HG03280 (cell line): ENCODE measurements at regions not wholly inside any gene's neighbourhood (a gene's known extent, or its start where the extent isn't known, plus 50 kb on each side); places are given as distances from the start of the nearest gene placed in this dataset.
"Not testable (repeated sequence)": the region's sequence is repeated elsewhere in the genome, so short reads cannot be mapped to it uniquely, and the experiment has no call there.

Experiments
- ATAC-seq: cut with Tn5 transposase; IDR thresholded peaks from one replicate; pipeline ENCODE4 v1.9.1; 2021; ENCODE audit warnings: mild to moderate bottlenecking, moderate library complexity; ENCODE audit not compliant: unreplicated experiment

DNA sequence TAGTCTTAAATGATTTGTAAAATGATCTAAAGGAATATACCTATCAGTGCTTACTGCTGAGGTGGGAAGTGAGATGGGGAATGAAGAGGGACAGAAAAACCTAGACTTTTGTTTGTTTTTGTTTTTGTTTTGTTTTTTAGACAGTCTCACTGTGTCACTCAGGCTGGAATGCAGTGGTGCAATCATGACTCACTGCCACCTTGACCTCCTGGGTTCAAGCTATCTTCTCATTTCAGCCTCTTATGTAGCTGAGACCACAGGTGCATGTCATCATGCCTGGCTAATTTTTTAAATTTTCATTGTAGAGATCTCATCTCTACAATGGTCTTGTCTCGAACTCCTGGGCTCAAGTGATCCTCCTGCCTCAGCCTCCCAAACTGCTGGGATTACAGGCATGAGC, 116.4 kb upstream of the SEM1 start:
- no peak for ATAC-seq

DNA sequence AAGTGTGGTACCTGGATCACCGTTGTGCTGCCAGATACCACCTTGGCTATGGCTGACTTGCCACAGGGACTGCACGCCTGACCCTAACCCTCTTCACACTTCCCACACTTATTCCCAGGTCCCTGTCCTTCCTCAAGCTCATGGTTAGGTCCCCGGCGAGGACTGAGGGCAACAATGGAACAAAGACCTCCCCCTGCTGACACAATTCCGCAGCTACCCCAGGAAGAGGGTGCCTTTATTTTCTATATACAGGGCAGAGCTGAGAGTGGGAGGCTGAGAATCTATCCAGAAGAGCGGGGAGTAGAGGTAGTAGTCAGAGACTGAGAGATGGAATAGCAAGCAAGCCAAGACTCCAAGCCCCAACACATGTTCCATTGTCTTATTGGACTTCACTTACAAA, 118.1 kb upstream of the SEM1 start:
- ATAC-seq, result no peak

DNA sequence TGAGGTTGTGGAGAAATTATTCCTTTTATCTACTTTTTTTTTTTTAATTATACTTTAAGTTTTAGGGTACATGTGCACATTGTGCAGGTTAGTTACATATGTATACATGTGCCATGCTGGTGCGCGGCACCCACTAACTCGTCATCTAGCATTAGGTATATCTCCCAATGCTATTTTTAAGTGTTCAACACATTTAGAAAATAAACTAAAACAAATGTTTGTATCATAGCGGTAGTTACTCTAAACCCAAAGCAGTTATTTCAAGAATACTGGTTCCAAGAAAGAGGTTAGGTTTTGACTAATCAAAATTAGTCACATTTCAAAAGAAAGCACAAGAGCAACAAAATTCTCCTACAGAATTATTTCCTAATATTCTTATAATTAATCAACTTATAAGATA, 119.5 kb upstream of the SEM1 start:
- not testable (repeated sequence) for ATAC-seq

DNA sequence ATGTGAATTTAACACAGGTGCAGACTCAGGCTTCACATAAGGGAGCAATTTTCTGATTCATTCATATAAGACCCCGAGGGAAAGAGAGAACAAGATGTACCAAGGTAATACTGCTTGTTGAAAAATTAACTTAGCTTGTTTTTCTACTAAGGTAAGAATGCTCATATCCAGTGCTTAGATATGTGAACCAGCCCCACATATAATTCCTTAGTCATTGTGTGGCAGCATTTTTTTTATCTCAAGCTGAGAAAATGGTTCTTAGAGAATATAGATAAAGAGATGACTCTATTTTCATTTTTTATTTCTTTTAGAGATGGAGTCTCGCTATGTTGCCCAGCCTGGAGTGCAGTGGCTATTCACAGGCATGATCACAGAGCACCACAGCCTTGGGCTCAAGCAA, 121.8 kb upstream of the SEM1 start:
- ATAC-seq, result no peak

DNA sequence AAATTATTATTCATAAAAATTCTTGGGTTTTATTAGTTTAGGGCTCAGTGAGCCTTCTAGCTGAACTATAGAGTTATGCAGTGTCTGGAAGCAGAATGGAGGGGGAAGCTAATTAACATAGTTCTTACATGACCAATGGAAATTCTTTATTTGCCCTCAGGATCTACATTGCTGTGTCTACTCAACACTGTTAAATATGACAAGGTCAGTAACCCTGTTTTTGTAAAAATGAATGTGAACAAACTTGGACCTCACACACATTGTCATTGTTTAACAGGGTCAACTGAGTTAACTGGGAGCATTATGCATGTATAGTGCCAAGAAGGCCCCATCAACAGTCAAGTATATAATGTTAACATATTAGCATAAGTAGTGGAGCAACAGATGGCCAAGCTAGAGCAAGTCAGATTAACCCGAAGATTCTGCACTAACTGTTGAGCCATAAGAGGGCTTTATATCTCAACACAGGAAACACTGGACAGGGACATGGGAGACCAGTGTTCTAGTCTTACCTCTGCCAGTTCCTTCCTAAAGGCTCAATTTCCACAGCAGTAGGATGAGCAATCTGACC, 122.5 kb upstream of the SEM1 start:
- ATAC-seq, result no peak

DNA sequence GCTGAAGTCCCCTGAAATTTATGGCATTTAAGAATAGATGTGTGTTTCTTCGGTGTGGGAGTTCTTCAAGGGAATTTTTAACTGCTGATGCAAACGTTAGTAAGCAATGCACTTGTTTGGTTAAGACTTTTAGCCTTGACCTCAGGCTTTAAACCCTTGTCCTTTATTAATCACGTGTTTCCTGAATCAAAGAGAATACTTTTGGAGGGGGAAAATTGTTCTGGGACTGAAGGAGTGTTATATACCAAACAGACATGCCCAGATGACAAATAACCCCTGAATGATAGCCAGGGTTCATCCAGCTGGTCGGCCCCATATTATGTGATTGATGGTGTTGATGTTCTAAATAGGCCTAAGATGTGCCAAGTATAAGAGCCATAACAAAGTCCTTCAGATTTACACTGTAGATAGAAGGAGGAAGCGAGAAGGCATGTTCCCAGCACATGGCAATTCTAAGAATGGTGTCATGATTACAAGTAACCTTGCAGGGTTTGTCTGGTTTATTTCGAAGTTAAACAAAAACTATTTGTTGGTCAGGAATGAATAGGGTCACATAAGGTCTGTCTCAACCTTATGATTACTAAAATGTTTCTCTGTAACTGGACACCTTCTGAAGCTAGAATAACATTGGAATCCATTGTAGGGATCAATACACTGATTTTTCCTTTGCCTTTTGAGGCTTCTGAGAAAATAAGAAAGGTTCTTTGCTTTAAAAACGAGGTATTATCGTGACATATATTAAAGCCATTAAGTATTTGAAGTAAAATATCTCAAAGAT, 124.2 kb upstream of the SEM1 start:
- ATAC-seq, result no peak

DNA sequence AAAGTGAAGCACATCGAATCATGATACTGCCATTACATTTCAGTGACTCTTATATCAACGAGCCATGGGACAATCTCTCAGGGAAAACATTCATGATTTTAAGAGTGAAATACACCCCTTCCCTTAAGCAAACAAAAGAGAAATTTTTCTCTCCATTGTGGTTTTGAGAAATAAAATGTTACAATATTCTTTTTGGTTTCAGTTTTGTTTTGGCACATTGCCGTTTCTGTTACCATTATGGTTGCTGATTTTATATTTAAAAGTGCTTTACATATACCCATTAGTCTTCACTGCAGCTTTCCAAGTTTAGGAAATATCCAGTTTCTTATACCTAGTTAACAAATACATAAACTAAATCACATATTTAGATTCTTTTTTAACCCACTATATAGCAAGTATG, 126.8 kb upstream of the SEM1 start:
- no peak for ATAC-seq

DNA sequence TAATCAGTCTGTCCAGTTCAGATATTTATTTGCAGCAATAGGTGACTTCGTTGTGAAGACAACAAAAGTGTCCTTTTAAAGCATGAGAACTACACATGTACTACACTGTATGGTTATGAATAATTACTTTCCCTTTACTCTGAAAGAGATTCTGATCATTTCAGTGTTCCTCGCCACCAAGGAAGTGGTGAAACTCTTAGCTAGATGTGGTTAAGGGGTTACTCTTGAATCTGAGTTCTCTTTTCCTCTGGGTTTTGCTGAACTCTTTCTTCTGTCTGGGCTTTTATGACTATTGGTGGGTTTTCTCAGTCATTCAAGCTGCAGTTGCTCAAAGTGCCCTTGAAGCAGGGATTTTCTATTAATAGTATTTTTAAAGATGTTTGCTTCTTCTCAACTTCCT, 127.9 kb upstream of the SEM1 start:
- peak; percentile 92 for ATAC-seq

DNA sequence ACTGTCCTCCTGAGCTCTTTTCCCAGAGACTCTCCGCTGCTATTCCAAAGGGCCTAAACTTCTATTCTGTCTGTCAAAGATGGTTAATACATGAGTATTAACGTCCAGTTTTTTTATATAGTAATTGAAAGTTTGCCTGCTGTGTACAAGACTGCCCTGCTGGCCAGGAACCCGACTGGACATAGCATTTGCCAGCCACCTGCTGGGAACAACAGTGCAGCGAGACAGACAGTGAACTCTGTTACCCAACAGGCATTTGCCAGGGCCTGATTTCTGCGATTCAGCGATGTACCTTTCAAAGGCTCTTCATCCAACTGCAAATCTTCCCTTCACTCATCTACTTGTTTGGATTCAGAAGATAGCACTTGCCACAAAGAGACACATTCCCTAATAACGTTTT, 128.8 kb upstream of the SEM1 start:
- ATAC-seq, result no peak

DNA sequence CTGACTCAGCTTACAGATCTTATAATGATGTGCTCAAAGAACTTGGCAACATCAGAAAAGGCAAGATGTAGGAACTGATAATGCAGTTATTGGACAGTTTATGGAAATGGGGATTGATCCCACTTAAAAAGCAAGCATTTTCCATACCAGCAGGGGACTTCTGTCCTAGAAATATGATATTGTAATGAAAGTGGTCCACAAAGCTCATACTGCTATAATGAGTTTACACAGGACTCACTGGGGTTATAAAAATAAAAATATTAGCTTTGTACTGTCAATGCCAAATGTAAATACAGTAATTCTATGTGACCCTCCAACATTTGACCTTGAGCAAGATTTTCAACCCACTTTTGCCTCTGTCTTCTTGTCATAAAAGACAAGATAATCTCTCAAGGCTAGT, 145.5 kb upstream of the SEM1 start:
- ATAC-seq, result no peak

DNA sequence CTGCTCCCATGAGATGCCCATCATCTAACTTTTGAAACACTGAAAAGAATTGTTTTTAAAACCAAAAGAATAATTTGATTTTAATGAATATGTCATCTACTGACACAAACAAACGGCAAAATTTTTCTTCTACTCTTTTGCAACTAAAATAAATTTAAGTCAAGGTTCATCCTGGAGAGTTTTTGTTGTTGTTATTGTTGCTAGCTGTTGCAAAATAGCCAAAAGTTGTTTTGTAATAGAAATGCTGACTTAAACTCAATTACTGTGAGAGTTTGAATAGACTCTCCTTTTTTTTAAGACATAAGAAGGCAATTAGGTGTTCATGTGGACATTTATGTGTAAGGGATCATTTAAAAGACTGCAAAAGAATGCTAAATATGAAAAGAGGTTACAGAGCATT, 146.0 kb upstream of the SEM1 start:
- no peak for ATAC-seq

DNA sequence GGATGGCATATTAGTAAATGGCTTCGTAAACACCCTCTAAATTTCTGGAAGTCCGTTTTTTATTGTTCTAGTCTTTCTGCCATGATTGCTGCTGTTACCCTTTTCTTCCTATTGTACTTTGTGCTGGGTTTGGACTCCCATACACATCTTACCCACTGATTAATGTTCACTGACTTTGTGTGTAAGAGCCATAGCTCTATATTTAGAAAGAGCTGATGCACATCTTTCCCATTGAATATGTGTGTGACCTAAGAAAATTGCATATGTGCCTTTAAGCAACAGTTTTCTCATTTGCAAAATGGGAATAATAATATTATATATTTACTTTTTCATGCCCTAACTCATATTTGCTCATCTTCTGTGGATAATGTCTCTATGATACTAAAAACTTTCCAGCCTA, 135.8 kb upstream of the DLX6 start:
- no peak for ATAC-seq

DNA sequence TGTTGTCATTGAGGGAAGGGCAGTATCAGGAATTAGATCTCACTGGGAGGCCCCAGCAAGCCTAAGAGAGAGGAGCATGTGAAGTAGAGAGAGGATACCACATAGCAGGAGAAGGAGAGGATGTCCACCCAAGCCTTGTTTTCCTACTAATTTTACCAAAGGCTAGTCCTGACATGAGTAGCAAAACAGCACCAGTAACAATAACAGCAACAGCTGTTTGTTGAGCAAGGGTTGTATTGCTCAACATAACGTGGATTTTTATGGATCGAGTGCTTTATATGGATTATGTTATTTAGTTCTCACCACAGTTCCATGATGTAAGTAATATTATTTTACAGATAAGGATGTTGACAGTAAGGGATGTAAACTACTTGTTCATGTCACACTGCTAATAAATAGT, 135.2 kb upstream of the DLX6 start:
- ATAC-seq, result no peak

DNA sequence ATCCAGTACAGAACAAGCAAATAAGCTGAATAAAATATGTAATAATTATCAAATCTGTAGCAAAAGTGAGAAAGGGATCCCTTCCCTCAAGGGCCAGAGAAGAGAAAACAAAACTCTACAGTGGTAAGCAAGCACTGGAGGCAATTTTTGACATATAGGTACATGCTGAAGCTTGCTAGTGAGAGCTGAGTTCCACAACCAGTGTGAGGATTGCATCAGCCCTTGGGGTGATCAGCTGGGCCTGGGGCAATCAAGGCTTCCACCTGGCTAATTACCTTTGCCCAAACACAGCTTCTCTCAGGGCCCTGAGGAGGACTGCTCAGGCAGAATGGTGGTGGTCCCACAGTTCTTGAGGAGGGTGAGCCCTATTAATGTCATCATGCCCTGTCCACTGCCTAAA, 134.4 kb upstream of the DLX6 start:
- ATAC-seq, result no peak

DNA sequence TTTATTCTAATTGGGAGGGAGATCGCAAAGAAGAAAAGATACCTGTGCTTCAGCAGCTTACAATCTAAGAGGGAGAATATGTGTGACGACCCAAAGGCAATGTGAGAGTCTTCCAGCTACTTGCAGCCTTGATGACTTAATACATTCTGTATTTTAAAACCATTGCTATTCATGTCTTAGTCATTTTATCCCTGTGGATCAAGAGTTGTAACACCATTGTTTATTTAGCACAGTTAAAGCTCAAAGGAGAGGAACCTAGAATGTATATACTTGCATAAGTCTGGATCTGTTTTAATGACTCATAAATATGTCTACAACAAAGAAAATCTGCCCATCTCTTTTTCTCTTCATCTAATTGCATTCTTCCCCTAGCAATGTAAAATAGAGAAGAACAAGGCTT, 117.9 kb upstream of the DLX6 start:
- ATAC-seq, result no peak

DNA sequence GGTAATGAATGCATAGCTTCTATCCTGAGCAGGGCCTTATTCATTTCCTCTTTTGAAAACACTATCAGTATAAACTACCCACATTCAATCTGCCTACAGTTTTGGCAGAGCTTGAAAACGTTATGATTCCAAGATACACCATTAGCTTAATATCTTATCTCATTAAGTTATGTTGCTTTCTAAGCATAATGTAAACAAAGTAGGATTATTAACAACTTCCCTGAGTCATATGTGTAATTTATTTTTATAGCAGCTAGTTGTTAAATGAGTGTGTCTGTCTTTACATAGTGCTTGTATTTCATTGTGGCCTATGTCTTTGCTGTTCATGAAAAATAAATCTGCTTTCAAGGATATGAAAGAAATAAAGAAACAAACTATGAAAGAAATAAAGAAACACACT, 106.2 kb upstream of the DLX6 start:
- ATAC-seq, result no peak

DNA sequence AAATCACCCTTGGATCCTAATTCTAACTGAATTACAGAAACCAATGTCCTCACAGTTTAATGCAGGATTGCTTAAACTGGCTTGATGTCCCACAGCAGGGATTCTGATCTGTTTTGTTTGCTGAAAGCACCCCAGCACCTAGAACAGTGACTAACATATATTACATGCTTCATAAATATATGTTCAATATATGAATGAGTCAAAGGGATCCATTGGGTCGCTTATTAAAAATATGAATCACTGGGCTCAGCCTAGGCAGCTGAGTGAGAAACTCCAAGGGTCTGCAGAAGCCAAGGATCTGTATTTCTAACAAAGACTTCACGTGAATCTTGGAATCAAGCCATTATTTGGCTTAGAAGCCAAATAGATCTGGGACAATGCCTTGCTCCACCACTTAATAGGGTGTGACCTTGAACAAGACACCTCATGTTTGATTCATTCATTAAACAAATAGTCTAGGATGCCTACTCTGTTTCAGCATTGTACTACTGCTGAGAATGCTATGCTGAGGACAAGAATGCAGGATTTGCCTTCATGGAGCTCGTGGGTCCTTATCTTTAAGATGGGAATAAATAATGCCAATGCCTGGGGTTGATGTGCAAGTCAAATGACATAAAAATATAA, 103.4 kb upstream of the DLX6 start:
- no peak for ATAC-seq

DNA sequence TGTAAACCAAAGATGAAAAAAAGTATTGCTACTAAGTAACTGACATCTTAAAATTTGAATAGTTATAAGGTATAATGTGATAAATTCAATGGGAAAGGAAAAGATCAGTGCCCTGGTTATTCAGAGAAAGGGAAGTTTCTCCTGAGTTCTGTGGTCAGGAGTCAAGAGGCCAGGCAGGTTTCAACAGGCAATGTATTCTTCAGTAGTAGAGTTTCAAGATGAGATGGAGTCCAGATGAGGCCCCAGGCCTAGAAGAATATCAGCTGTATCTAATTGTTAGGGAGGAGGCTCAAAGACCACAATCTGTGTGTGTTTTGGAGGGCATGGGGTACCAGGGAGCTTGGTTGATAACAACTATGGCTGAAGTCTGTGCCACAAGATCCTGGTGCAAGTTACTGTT, 101.4 kb upstream of the DLX6 start:
- ATAC-seq, result no peak

DNA sequence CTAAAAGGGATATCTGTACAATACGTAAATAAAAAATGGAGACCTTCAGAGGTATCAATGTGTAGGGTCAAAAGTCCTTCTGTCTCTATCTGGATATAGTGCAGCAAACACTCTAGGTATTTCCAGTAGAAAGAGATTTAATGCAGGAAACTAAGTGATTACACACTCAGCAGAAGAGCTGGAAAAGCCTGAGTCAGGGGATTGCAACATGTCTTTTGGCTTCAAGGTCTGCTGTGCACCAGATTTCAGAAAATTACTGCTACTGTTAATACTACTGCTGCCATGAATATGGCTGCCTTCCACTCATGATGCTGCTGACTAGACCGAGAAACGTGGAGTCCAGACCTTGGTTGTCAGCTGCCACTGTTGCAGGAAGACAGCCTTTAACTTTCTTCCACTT, 94.9 kb upstream of the DLX6 start:
- no peak for ATAC-seq

DNA sequence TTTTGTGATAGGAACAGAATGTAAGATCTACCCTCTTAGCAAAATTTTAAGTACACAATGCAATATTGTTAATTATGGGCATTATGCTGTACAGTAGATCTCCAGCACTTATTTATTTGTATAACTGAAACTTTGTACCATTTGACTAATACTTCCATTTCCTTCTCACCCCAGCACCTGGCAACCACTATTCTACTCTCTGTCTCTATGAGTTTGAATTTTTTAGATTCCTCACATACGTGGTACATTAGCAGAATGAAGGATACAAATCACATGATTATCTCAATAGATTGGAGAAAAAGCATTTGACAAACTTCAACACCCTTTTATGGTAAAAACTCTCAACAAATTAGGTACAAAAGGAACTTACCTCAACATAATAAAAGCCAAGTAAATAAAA, 90.3 kb upstream of the DLX6 start:
- no peak for ATAC-seq

DNA sequence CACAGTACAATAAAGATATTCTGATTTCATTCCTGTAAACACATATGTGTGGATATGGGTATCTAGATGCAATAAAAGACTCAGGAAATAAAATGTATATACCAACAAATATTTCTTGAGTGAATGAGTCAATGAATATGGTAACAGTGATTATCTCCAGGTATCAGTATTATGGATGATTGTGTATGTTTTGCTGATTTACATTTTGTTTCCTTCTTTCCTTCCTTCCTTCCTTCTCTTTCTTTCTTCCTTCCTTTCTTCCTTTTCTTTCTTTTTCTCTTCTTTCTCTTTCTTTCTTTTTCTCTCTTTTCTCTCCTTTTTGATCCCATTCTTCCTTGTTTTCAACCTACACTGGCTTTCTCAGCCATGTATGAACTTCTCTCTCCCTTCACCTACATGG, 85.3 kb upstream of the DLX6 start:
- ATAC-seq, result no peak

DNA sequence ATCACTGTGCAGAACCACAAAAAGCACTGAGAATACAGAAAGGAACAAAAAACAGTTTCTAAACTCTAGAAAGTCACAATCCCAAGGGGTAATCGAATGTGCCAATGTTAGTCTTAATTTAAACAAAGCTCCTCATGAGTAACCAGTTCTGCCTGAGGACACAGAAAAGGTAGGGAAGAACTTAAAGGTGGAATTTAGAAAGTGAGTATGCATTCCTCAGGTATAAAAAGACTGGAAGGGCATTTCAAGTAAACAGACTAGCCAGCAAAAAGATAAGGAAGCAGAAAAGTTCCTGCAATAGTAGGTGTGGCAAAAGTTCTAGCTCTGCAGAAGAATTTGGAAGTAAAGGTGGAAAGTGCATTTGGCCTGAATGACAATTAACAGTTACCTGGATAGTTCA, 84.6 kb upstream of the DLX6 start:
- no peak for ATAC-seq

DNA sequence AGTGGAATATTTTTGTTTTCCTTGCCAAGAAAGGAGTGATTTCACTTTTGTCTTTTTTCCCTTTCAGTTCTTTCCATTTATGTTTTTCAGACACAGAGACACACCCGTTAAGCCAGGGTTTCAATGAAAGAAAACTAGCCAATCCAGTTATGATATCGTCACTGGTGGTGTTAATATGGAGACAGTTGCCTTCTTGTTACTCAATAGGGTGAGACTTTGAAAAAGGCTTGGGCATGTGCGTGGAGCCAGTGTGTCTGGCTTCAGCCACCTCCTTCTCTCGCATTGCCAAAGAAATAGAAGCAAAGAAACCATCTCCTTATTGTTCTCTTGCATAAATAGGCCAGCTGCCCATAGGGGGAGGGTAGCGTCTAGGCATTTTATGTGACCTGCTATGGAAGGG, 84.1 kb upstream of the DLX6 start:
- ATAC-seq, result no peak
